PC-9 (cell line): ENCODE measurements at regions not wholly inside any gene's neighbourhood (a gene's known extent, or its start where the extent isn't known, plus 50 kb on each side); places are given as distances from the start of the nearest gene placed in this dataset.

ENCODE experiments used
- BruUV-seq: library from RNA; stranded (reverse); fragments of 400-500 nt; replicated peaks from 2 replicates; lab custom pipeline; 2021; lab: Mats Ljungman, UMichigan
- CTCF ChIA-PET: fragments of 300-600 bp; sonication (Branson Sonifier 250); formaldehyde crosslinking; loops from one replicate; lab custom pipeline; 2022; ENCODE audit warnings: antibody characterized with exemption; lab: Charles Lee
- POLR2A ChIA-PET: fragments of 300-600 bp; sonication (Branson Sonifier 250); formaldehyde crosslinking; loops from one replicate; lab custom pipeline; 2022; ENCODE audit warnings: antibody characterized with exemption; ENCODE audit not compliant: unreplicated experiment; lab: Charles Lee
- DNase-seq, 2 experiments: peaks; one replicate each; pipeline versions ENCODE4 v3.0.0 to v3.0.0-alpha.2; 2015 to 2022; ENCODE audit warnings: mixed read lengths in 1 of 2
- H2AFZ ChIP-seq: fragments of 200-600 bp; sonication (generic); 2 replicates; pipeline ENCODE4 v1.8.1; 2017; ENCODE audit warnings: antibody characterized with exemption
- H3F3A ChIP-seq: fragments of 200-600 bp; sonication (generic); 2 replicates; pipeline ENCODE4 v1.8.1; 2017; ENCODE audit warnings: antibody characterized with exemption, mild to moderate bottlenecking, low read depth; ENCODE audit not compliant: insufficient read depth
- H3K27ac ChIP-seq: fragments of 200-600 bp; sonication (generic); 2 replicates; pipeline ENCODE4 v1.6.1; 2016; ENCODE audit warnings: mixed run types
- H3K27me3 ChIP-seq: fragments of 200-600 bp; sonication (generic); 2 replicates; pipeline ENCODE4 v1.6.1; 2016; ENCODE audit warnings: low read depth, mixed run types; ENCODE audit not compliant: insufficient read depth
- H3K36me3 ChIP-seq: fragments of 200-600 bp; sonication (generic); 2 replicates; pipeline ENCODE4 v1.6.1; 2016; ENCODE audit warnings: low read depth, mixed run types
- H3K4me1 ChIP-seq: fragments of 200-600 bp; sonication (generic); replicated peaks from 2 replicates; pipeline ENCODE4 v1.6.1; 2016; ENCODE audit warnings: mixed run types; ENCODE audit not compliant: insufficient read depth
- H3K4me2 ChIP-seq: fragments of 200-600 bp; sonication (generic); 2 replicates; pipeline ENCODE4 v1.6.1; 2017; ENCODE audit warnings: mixed run types
- H3K4me3 ChIP-seq: fragments of 200-600 bp; sonication (generic); 2 replicates; pipeline ENCODE4 v1.6.1; 2016; ENCODE audit warnings: mixed run types
- H3K79me2 ChIP-seq: fragments of 200-600 bp; sonication (generic); 2 replicates; pipeline ENCODE4 v1.6.1; 2017; ENCODE audit warnings: low read depth, mixed run types
- H3K9me2 ChIP-seq: fragments of 200-600 bp; sonication (generic); 2 replicates; pipeline ENCODE4 v1.8.1; 2017; ENCODE audit warnings: mild to moderate bottlenecking; ENCODE audit not compliant: insufficient read depth
- H3K9me3 ChIP-seq: fragments of 200-600 bp; sonication (generic); 2 replicates; pipeline ENCODE4 v1.8.1; 2016; ENCODE audit warnings: low read depth; ENCODE audit not compliant: insufficient read depth
- H4K20me1 ChIP-seq: fragments of 200-600 bp; sonication (generic); 2 replicates; pipeline ENCODE4 v1.8.1; 2017; ENCODE audit not compliant: insufficient read depth
- CTCF ChIP-seq: fragments of 200-600 bp; sonication (generic); conservative IDR thresholded peaks from 2 replicates; pipeline ENCODE4 v1.6.1; 2017; ENCODE audit warnings: mixed run types, antibody characterized with exemption, mild to moderate bottlenecking, moderate library complexity
- EZH2 ChIP-seq: fragments of 200-600 bp; sonication (generic); IDR thresholded peaks from 2 replicates; pipeline ENCODE4 v1.8.0; 2017; ENCODE audit warnings: antibody characterized with exemption, low read depth
- intact Hi-C: fragments of 100-400 bp; cut with micrococcal nuclease; formaldehyde crosslinking; loops from one replicate; pipeline ENCODE4 v1.10.0; 2022; ENCODE audit not compliant: unreplicated experiment

DNA sequence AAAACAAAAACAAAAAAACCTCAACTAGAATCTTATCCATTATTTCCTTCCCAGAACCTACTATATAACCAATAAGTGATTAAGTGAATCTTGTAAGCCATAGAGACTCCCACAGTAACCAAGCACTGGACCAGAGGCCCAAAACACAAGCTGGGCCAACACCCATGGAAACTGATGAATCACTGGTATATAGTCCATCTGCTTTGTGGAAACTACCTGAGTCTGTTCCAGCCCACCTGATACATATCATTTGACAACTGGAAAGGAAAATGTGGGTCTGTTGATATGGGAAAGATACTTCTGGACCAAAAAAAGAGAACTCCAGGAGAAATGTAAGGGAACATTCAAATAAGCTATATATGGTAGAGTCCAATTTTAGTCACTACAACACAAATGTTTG lies 252.8 kb downstream of the MREG start:
- Histone ChIP-seq H3K79me2 (no peaks in the 10 kb centered on the region), H3K9me2 (no peaks in the 10 kb centered on the region), H3K4me3 (no peak overlapping the region), H3K27ac (no peak overlapping the region), H3K9me3 (no peaks in the 10 kb centered on the region), H3F3A (no peaks in the 10 kb centered on the region), H4K20me1 (no peaks in the 10 kb centered on the region), H2AFZ (no peak overlapping the region), H3K4me1 (no peaks in the 10 kb centered on the region), H3K27me3 (no peaks in the 10 kb centered on the region), H3K36me3 (no peaks in the 10 kb centered on the region), H3K4me2 (no peak overlapping the region)
- POLR2A ChIA-PET = no interaction called here
- TF ChIP-seq CTCF = no peak
- no peak for TF ChIP-seq EZH2
- CTCF ChIA-PET = interaction anchor here (0.6 kb wide), 2 partner anchors 11 to 121 kb away, joined by 3 read pairs; no protein-coding TSS in a partner anchor
- intact Hi-C loops = no loop called here
- BruUV-seq = no TSS peak
- no peak for DNase-seq

DNA sequence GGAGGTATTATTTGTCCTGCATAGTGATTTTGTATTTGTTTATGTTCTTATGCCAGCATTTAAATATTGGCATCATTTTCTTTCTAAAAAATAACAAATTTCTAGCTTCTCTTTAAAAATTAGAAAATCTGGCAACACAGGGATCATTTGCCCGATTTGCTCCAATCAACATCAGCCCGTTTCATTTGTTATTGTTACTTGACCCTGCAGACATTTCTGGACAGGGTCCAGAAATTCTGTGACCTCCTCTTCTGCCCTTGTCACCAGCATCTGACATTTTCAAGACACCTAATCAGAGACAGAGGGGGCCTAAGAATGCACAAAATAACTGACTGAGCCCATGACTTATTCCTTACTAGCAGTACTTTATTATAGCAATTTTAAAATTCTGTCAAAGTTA lies 253.3 kb downstream of the MREG start:
- H3F3A ChIP-seq = no peaks in the 10 kb centered on the region
- DNase-seq = no peak
- H3K4me3 ChIP-seq = no peak overlapping the region
- H3K9me3 ChIP-seq = no peaks in the 10 kb centered on the region
- no peaks in the 10 kb centered on the region for H3K79me2 ChIP-seq
- no peak overlapping the region for H2AFZ ChIP-seq
- H3K4me1 ChIP-seq = no peaks in the 10 kb centered on the region
- ChIA-PET CTCF (interaction anchor here (0.6 kb wide), 2 partner anchors 10 to 121 kb away, joined by 3 read pairs; no protein-coding TSS in a partner anchor), POLR2A (no interaction called here)
- no peak overlapping the region for H3K4me2 ChIP-seq
- H3K36me3 ChIP-seq = no peaks in the 10 kb centered on the region
- TF ChIP-seq EZH2 = no peak
- no peak for TF ChIP-seq CTCF
- no peaks in the 10 kb centered on the region for H4K20me1 ChIP-seq
- no TSS peak for BruUV-seq
- H3K9me2 ChIP-seq = no peaks in the 10 kb centered on the region
- intact Hi-C loops = no loop called here
- H3K27ac ChIP-seq = no peak overlapping the region
- no peaks in the 10 kb centered on the region for H3K27me3 ChIP-seq

DNA sequence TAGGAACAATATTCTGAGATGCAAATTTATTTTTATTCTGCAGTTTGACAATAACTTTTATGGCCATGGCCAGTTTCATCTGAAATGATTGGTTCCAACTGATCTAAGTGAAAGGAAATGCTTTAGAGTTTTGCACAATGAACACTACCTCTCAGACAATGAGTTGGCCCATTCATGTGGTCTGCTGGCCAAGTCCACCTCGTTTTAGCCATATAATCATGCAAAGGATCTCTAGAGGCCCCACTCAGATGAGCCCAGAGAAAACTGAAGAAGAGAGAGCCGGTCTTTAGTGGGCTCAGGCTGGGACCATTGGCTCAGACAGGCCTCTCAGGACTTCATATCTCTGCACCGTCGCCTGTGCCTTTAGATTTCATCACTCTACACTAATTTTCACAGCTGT lies 254.7 kb downstream of the MREG start:
- Histone ChIP-seq H2AFZ (no peak overlapping the region), H3K4me2 (no peak overlapping the region), H4K20me1 (no peaks in the 10 kb centered on the region), H3K36me3 (no peaks in the 10 kb centered on the region), H3K9me3 (no peaks in the 10 kb centered on the region), H3K27ac (no peak overlapping the region), H3K4me1 (no peaks in the 10 kb centered on the region), H3K4me3 (no peak overlapping the region), H3K79me2 (no peaks in the 10 kb centered on the region), H3F3A (no peaks in the 10 kb centered on the region), H3K27me3 (no peaks in the 10 kb centered on the region), H3K9me2 (no peaks in the 10 kb centered on the region)
- TF ChIP-seq CTCF = no peak
- no peak for TF ChIP-seq EZH2
- POLR2A ChIA-PET = no interaction called here
- no TSS peak for BruUV-seq
- intact Hi-C loops = no loop called here
- CTCF ChIA-PET = no interaction called here
- no peak for DNase-seq
